Gastrocnemius medialis (tissue), 4 donors: ENCODE measurements at regions not wholly inside any gene's neighbourhood (a gene's known extent, or its start where the extent isn't known, plus 50 kb on each side); places are given as distances from the start of the nearest gene placed in this dataset.

ENCODE experiments used
- ATAC-seq, 2 donors: fragments of 150-250 bp; one replicate each; pipeline ENCODE4 v1.9.1; 2016
- DNase-seq, 2 donors: peaks; one replicate each; pipeline ENCODE4 v3.0.0-alpha.2; 2019
- H3K27ac ChIP-seq, 4 donors: fragments of 200-600 bp; sonication (generic); 1 replicate in 1 of 4; 2 replicates in 3 of 4; pipeline ENCODE4 v1.5.1; 2016 to 2018; ENCODE audit warnings: mild to moderate bottlenecking in 2 of 4, moderate library complexity in 1 of 4
- H3K27me3 ChIP-seq, 3 donors: fragments of 200-600 bp; sonication (generic) in 2 of 3; 1 replicate in 1 of 3; 2 replicates in 2 of 3; pipeline versions ENCODE4 v1.5.1 to v1.6.0; 2016 to 2019; ENCODE audit warnings: mild to moderate bottlenecking in 1 of 3, moderate library complexity in 1 of 3
- H3K36me3 ChIP-seq, 2 donors: fragments of 200-600 bp; sonication (generic) in 1 of 2; one replicate each; pipeline ENCODE4 v1.5.1; 2017 to 2018
- H3K4me1 ChIP-seq, 2 donors: fragments of 200-600 bp; sonication (generic) in 1 of 2; one replicate each; pipeline ENCODE4 v1.5.1; 2016 to 2017; ENCODE audit warnings: mild to moderate bottlenecking in 2 of 2
- H3K4me3 ChIP-seq, 4 donors: fragments of 200-600 bp; sonication (generic) in 3 of 4; 1 replicate in 1 of 4; 2 replicates in 3 of 4; pipeline ENCODE4 v1.5.1; 2016 to 2019; ENCODE audit warnings: mild to moderate bottlenecking in 2 of 4
- H3K9me3 ChIP-seq, 3 donors: fragments of 200-600 bp; sonication (generic) in 2 of 3; 1 replicate in 1 of 3; 2 replicates in 2 of 3; pipeline ENCODE4 v1.5.1; 2016 to 2019
- CTCF ChIP-seq, 5 experiments: fragments of 450-650 bp in 3 of 5; fragments of 200-600 bp in 2 of 5; sonication (generic) in 2 of 5; IDR thresholded peaks in 4 of 5; conservative IDR thresholded peaks in 1 of 5; 1 replicate in 4 of 5; 2 replicates in 1 of 5; pipeline ENCODE4 v1.5.1; 2016 to 2019; ENCODE audit warnings: antibody characterized with exemption in 5 of 5, mild to moderate bottlenecking in 3 of 5, moderate library complexity in 3 of 5
- POLR2A ChIP-seq, 2 donors: fragments of 450-650 bp; IDR thresholded peaks; one replicate each; pipeline ENCODE4 v1.6.1; 2017; ENCODE audit warnings: antibody characterized with exemption in 2 of 2, mild to moderate bottlenecking in 2 of 2, moderate library complexity in 2 of 2
- in situ Hi-C, 4 donors: fragments of 200-750 bp; cut with MboI; loops; one replicate each; pipeline versions ENCODE4 v1.15.0 to v1.8.0; 2017; ENCODE audit warnings: low sequenced_read_pairs in 4 of 4
- intact Hi-C: fragments of 100-400 bp; cut with DNase I; formaldehyde crosslinking; loops from one replicate; pipeline ENCODE4 v1.15.1; 2023; ENCODE audit warnings: low total_unique reads

- intact Hi-C loops (loop anchor here (2.0 to 5.0 kb wide), 4 partner anchors 85 to 850 kb away; partner anchors contain the start of gene SLC19A2), in situ Hi-C loops (loop anchor here (5.0 to 25.0 kb wide), 5 partner anchors 257 to 850 kb away; partner anchors contain the start of genes SLC19A2 (in 2 of the 4) and ATP1B1 (in 1 of the 4))
- H3K4me3 ChIP-seq = peak overlapping the region in 1 of 4 donors; percentile 9
- ATAC-seq (peak; percentile 60 to 79), DNase-seq (peak in 1 of 2 donors; percentile 30)
- TF ChIP-seq POLR2A (IDR thresholded peaks at IDR 0.05) (peak in 1 of 2 donors; percentile 12), CTCF (IDR thresholded peaks at IDR 0.05 in 4 of 5, conservative IDR thresholded peaks at IDR 0.05 in 1 of 5) (peak; percentile 61 to 84 (median 77))
- peaks cover 23 to 47% of the 10 kb centered on the region in 2 donors for H3K4me1 ChIP-seq
- peak overlapping the region; percentile 88 to 100 (median 94) for H3K27ac ChIP-seq
- H3K36me3 ChIP-seq = no peaks in the 10 kb centered on the region
- H3K27me3 ChIP-seq = no peaks in the 10 kb centered on the region
- H3K9me3 ChIP-seq = no peaks in the 10 kb centered on the region
These were observed 61.1 kb downstream of the XCL1 start for GRCh38 chr1:168637350-168637991.

- no peak for ATAC-seq
- H3K27ac ChIP-seq = peak overlapping the region; percentile 88 to 100 (median 94)
- no peak overlapping the region for H3K4me3 ChIP-seq
- no peak for DNase-seq
- H3K4me1 ChIP-seq = peaks cover 23 to 39% of the 10 kb centered on the region in 2 donors
- H3K9me3 ChIP-seq = no peaks in the 10 kb centered on the region
- TF ChIP-seq CTCF (IDR thresholded peaks at IDR 0.05 in 4 of 5, conservative IDR thresholded peaks at IDR 0.05 in 1 of 5) (no peak), POLR2A (IDR thresholded peaks at IDR 0.05) (no peak)
- intact Hi-C loops = loop anchor here (5.0 kb wide), 3 partner anchors 83 to 848 kb away; partner anchors contain the start of gene SLC19A2
- in situ Hi-C loops = loop anchor here (5.0 to 25.0 kb wide), 5 partner anchors 256 to 848 kb away; partner anchors contain the start of genes SLC19A2 (in 2 of the 4) and ATP1B1 (in 1 of the 4)
- no peaks in the 10 kb centered on the region for H3K36me3 ChIP-seq
- H3K27me3 ChIP-seq = no peaks in the 10 kb centered on the region
These were observed 62.5 kb downstream of the XCL1 start for GRCh38 chr1:168638884-168639283.

DNA sequence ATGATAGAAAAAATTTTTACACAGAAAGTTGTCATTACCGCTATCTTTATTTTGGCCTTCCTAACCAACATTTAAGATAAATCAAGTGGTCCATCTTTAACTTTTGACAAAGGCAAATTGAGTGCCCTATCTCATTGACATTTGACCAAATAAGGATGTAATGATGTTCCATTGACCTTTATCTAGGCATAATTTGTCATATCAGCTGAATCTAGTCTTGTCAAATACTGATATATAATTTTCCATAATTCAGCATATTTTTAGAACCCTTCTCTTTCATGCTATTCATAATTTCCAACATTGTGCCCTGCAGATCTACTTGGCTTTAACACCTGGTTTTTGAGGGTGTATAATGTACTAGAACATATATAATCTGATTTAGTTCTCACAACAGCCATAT is 63.8 kb downstream of the XCL1 start:
- Histone ChIP-seq H3K36me3 (no peaks in the 10 kb centered on the region), H3K27ac (no peak overlapping the region), H3K4me1 (peaks cover 13 to 26% of the 10 kb centered on the region in 2 donors), H3K4me3 (no peak overlapping the region), H3K9me3 (no peaks in the 10 kb centered on the region), H3K27me3 (no peaks in the 10 kb centered on the region)
- ATAC-seq (no peak), DNase-seq (no peak)
- intact Hi-C loops = no loop called here
- in situ Hi-C loops = loop anchor here in 2 of 4 donors (25.0 kb wide), 2 partner anchors 472 to 847 kb away; partner anchors contain the start of genes ATP1B1 (in 1 of the 2) and SLC19A2 (in 1 of the 2)
- TF ChIP-seq POLR2A (IDR thresholded peaks at IDR 0.05) (no peak), CTCF (IDR thresholded peaks at IDR 0.05 in 4 of 5, conservative IDR thresholded peaks at IDR 0.05 in 1 of 5) (no peak)

GRCh38 chr1:168640836-168641235 is 64.4 kb downstream of the XCL1 start:
- Histone ChIP-seq H3K9me3 (no peaks in the 10 kb centered on the region), H3K4me1 (peaks cover 7 to 20% of the 10 kb centered on the region in 2 donors), H3K36me3 (no peaks in the 10 kb centered on the region), H3K27me3 (no peaks in the 10 kb centered on the region), H3K27ac (no peak overlapping the region), H3K4me3 (no peak overlapping the region)
- ATAC-seq = no peak
- TF ChIP-seq CTCF (IDR thresholded peaks at IDR 0.05 in 4 of 5, conservative IDR thresholded peaks at IDR 0.05 in 1 of 5) (no peak), POLR2A (IDR thresholded peaks at IDR 0.05) (no peak)
- in situ Hi-C loops (loop anchor here in 2 of 4 donors (25.0 kb wide), 2 partner anchors 471 to 846 kb away; partner anchors contain the start of genes ATP1B1 (in 1 of the 2) and SLC19A2 (in 1 of the 2)), intact Hi-C loops (no loop called here)
- no peak for DNase-seq
